GM19463 (cell line): ENCODE measurements at regions not wholly inside any gene's neighbourhood (a gene's known extent, or its start where the extent isn't known, plus 50 kb on each side); places are given as distances from the start of the nearest gene placed in this dataset.

Experiments used
- ATAC-seq: cut with Tn5 transposase; IDR thresholded peaks from one replicate; pipeline ENCODE4 v1.9.1; 2021; ENCODE audit warnings: mild to moderate bottlenecking, moderate library complexity; ENCODE audit not compliant: unreplicated experiment

DNA sequence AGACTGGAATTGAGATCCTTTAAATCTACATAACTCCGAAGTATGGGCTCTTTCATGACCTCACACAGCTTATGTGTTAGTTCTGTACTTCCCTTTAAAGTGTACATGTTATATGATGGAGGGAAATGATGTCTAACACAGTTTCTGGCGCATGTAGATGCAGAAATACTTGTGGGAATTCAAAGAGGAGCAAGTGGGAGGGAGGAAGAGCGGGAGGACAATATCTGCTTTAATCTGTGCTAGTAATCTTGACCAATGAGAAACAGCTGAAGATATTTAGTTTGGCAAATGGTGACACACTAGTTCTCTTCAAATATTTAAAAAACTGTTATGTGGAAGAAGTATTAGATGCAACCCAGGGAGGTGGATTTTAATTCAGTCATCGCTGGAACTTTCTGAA is 62.9 kb upstream of the PLEKHG1 start:
- no peak for ATAC-seq

DNA sequence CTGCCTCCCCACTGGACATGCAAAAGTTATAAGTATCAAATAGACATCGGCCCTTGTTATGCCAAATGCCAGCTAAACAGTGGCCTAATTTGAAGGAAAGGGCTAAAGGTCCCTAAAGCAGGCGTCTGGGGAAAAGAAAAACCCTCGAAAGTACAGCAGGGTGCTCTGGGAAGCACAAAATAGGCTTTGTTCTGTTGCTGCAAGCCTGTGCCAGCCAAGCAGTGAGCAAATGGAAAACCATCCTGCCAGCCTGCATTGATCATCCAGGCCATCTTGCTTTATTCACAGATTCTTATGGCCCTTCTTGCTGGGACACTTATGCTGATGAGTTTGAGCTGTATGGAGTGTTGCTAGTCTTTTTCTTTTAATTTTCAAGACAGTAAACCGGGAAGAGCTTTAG is 62.2 kb upstream of the PLEKHG1 start:
- ATAC-seq, result no peak

DNA sequence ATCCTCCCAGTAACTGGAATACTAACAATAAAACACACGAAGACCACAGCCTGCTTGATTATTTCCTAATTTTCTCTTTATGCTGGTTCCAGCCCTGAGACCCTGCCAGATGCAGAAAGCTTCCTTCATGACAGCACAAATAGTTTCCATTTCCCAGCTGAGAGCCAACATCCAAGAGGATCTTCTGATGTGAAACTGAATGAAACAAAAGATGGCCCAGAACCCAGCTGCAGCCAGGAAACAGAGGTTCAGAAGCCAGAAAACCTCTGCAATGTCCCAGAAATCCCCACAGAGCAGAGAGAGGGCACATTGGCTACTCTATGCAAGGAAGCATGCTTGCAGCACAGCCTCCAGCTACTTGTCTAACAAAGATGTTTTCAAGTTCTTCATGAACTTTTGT is 61.8 kb upstream of the PLEKHG1 start:
- ATAC-seq, result no peak

DNA sequence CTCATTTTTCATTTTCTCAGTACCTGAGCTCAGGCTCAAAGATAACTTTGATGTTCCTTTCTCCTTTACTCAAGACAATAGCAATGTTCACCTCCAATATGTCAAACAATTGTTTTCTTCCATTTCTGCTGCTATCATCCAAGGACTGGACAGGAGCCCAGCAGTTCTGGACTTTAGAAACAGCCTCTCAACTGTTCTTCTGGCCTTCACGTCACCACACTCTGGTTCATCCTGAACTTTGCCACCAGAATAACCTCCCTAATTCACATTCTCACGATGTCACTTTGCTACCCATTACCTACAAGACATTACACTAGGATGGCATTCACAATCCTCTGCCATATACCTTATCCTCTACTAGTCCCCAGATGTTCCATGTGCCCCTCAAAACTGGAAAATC is 60.6 kb upstream of the PLEKHG1 start:
- ATAC-seq, result no peak

DNA sequence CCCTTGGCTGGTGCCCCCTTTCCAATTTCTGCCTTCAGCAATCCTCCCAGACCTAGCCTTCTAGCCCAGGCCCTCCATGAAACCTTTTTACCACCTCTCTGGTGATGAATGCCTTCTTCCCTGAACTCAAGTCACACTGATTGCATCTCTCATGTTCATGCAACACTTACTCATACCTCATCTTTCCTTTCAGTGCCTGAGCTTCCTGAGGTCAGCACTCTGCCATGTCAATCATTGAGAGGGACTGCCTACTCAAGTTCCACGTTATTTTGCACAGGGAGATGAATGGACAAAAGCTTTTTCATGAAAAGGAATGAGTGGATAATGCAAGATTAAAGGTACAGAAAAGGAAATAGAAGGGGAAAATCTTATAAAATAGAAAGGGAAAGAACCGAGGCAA is 60.1 kb upstream of the PLEKHG1 start:
- ATAC-seq, result no peak

DNA sequence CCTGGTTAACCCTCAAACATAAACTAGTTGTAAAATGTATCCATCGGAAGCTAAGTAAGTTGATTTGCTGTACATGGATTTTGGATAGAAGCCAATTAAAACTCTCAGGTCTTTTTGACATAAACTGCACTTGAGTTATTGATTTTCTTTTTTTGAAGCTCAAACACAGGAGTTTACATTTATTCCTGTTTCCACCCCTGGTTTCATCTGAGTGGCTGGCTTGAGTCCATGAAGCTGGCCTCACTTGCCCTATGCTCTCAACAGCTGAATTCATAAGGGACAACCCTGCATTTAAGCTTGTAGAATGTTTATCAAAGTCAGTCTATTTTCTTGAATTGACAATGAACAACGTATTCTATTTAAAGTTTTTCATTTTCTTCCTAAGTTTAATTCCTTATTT is 58.1 kb upstream of the PLEKHG1 start:
- ATAC-seq, result no peak

DNA sequence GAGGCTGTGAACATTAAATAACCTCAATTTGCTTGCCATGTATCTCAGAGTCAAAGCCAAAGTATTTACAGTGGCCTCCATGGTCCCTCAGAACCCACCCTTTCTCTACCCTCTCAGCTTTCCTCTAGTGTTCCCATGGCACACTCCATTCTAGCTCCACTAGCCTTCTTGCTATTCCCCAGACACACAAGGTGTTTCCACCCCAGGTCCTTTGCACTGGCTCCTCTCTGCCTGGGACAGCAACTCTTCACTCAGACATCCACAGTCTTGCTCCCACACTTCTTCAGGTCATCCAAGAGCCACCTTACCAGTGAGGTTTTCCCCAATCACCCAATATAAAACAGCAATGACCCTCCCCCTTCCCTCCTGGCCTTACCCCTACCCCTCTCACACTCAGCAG is 56.5 kb upstream of the PLEKHG1 start:
- no peak for ATAC-seq

GRCh38 chr6:150544793-150545192 is 54.9 kb upstream of the PLEKHG1 start:
- ATAC-seq, result no peak

DNA sequence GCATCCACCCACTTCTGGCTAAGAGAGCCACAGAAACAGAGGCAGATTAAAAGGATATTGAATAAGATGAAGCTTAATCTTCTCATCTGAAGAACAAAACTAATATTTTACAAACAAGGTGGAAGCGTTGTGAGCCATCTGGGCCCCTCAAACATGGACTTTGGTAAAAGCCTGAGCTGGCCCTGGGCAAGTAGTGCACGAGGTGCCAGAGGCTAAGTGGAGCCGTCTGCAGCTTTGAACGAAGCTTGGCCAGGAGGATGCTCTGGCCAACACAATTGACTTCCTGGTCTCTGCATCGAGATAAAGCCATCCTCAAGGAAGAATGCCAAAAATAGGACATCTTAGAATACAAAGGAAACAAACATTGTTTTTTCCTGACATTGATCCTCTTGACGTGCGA is 53.2 kb upstream of the PLEKHG1 start:
- ATAC-seq, result no peak

DNA sequence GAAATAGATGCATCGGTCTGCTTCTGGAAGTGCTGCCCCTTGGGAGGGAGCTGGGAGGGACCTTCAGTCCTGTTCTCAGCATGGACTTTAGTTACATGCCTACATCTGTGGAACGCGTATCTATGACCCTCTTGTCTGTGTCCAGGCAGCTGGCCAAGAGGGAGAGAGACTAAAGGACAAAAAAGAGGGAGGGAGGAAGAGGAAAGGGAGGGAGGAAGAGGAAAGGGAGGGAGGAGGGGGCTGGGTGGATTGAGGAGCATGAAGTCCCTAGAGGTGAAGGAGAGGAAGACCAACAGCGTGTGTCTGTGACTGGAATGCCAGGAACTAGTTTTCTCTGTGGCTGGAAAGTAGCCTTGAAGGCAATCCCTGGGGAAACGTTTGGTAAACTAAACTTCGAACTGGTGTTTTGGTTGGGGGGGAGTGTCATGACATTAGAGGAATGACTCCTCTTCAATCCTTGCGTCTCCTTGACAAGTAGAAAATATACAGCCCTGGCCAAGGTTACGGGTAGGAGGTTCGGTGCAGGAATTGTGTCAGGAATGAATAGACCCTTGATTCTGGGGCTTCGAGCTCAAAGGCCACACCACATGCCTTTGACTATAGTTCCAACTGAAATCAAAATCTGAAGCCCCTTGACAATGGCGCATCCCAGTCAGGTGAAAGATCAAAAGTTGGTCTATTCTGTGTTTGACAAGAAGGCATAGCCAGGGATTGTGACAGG is 52.0 kb upstream of the PLEKHG1 start:
- no peak for ATAC-seq

GRCh38 chr6:150548330-150548729 is 51.4 kb upstream of the PLEKHG1 start:
- ATAC-seq, result no peak

GRCh38 chr6:150549007-150549406 is 50.7 kb upstream of the PLEKHG1 start:
- ATAC-seq, result no peak

DNA sequence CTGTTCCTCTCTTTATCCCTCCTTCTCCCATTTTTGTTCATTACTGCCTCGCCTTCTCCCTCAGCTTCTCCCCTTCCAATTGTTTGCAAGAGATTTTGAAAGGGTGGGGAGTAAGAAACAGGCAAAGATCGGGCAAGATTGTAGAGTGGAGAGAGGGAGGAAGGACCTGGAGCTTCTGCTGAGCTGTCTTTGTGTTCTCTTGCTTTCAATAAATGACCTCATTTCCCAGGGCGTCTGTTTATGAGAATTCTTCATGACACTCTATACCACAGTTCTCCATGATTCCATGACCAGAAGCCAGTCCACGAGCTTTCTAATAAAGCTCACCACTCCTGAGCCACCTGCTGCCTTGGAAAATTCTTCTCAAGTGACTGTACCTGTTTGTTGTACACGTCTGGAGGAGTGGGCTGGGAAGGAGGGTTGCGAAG is 50.0 kb upstream of the PLEKHG1 start:
- ATAC-seq, result no peak
